H9 (cell line): ENCODE measurements at regions not wholly inside any gene's neighbourhood (a gene's known extent, or its start where the extent isn't known, plus 50 kb on each side); places are given as distances from the start of the nearest gene placed in this dataset.

ENCODE experiments used
- DNase-seq: peaks from one replicate; pipeline ENCODE4 v3.0.0-alpha.2; 2017
- H2AFZ ChIP-seq: one replicate; pipeline ENCODE4 v1.6.1; 2013; ENCODE audit warnings: mild to moderate bottlenecking, low read length, control low read depth, moderate library complexity
- H2AK5ac ChIP-seq: 2 replicates; pipeline ENCODE4 v1.6.1; 2013; ENCODE audit warnings: low read length, control low read depth, mixed read lengths; ENCODE audit not compliant: insufficient read length
- H2BK120ac ChIP-seq: one replicate; pipeline ENCODE4 v1.6.1; 2013; ENCODE audit warnings: low read depth, mild to moderate bottlenecking, low read length, control low read depth, inconsistent platforms; ENCODE audit not compliant: poor library complexity, severe bottlenecking
- H2BK12ac ChIP-seq: 2 replicates; pipeline ENCODE4 v1.6.1; 2013; ENCODE audit warnings: low read length, control low read depth, mixed read lengths, low read depth; ENCODE audit not compliant: insufficient read length
- H2BK15ac ChIP-seq: 2 replicates; pipeline ENCODE4 v1.6.1; 2013; ENCODE audit warnings: low read depth, low read length, control low read depth
- H2BK20ac ChIP-seq: one replicate; pipeline ENCODE4 v1.6.1; 2013; ENCODE audit warnings: low read depth, mild to moderate bottlenecking, low read length, control low read depth, inconsistent platforms; ENCODE audit not compliant: poor library complexity, severe bottlenecking
- H2BK5ac ChIP-seq: 2 replicates; pipeline ENCODE4 v1.6.1; 2013; ENCODE audit warnings: low read length, control low read depth, mixed read lengths; ENCODE audit not compliant: insufficient read length
- H3K14ac ChIP-seq: 2 replicates; pipeline ENCODE4 v1.6.1; 2013; ENCODE audit warnings: low read length, control low read depth; ENCODE audit not compliant: insufficient read depth
- H3K18ac ChIP-seq: 2 replicates; pipeline ENCODE4 v1.6.1; 2013; ENCODE audit warnings: low read depth, mild to moderate bottlenecking, mixed read lengths, low read length, control low read depth; ENCODE audit not compliant: insufficient read length
- H3K23ac ChIP-seq: 2 replicates; pipeline ENCODE4 v1.6.1; 2013; ENCODE audit warnings: low read length, control low read depth, mixed read lengths, low read depth; ENCODE audit not compliant: insufficient read length
- H3K23me2 ChIP-seq: 2 replicates; pipeline ENCODE4 v1.6.1; 2013; ENCODE audit warnings: low read depth, mild to moderate bottlenecking, mixed read lengths, low read length, control low read depth; ENCODE audit not compliant: insufficient read length, poor library complexity, severe bottlenecking
- H3K27ac ChIP-seq: 2 replicates; pipeline ENCODE4 v1.5.1; 2013; ENCODE audit warnings: low read length, control low read depth, mixed read lengths, low read depth; ENCODE audit not compliant: insufficient read length
- H3K27me3 ChIP-seq: 2 replicates; pipeline ENCODE4 v1.6.1; 2013; ENCODE audit warnings: low read length, control low read depth, inconsistent platforms; ENCODE audit not compliant: insufficient read depth
- H3K4ac ChIP-seq: 2 replicates; pipeline ENCODE4 v1.6.1; 2013; ENCODE audit warnings: low read depth, mild to moderate bottlenecking, control low read depth, inconsistent platforms, low read length, moderate library complexity
- H3K4me1 ChIP-seq: 2 replicates; pipeline ENCODE4 v1.6.1; 2013; ENCODE audit warnings: low read length, control low read depth, inconsistent platforms; ENCODE audit not compliant: insufficient read depth
- H3K4me2 ChIP-seq: 2 replicates; pipeline ENCODE4 v1.6.1; 2013; ENCODE audit warnings: low read length, control low read depth, mixed read lengths; ENCODE audit not compliant: insufficient read length, insufficient read depth
- H3K56ac ChIP-seq: 2 replicates; pipeline ENCODE4 v1.6.1; 2013; ENCODE audit warnings: low read depth, mild to moderate bottlenecking, mixed read lengths, low read length, control low read depth; ENCODE audit not compliant: insufficient read length
- H3K79me1 ChIP-seq: 2 replicates; pipeline ENCODE4 v1.6.1; 2013; ENCODE audit warnings: low read depth, mild to moderate bottlenecking, moderate library complexity, low read length, control low read depth, inconsistent platforms; ENCODE audit not compliant: insufficient read depth, poor library complexity, severe bottlenecking
- H3K79me2 ChIP-seq: 2 replicates; pipeline ENCODE4 v1.6.1; 2013; ENCODE audit warnings: low read length, control low read depth, inconsistent platforms; ENCODE audit not compliant: insufficient read depth
- H3K9ac ChIP-seq: 2 replicates; pipeline ENCODE4 v1.6.1; 2013; ENCODE audit warnings: low read length, control low read depth, mixed read lengths; ENCODE audit not compliant: insufficient read length; ENCODE audit errors: extremely low read depth
- H3K9me3 ChIP-seq: one replicate; pipeline ENCODE4 v1.6.1; 2013; ENCODE audit warnings: low read depth, low read length, inconsistent platforms; ENCODE audit not compliant: control insufficient read depth
- H3T11ph ChIP-seq: one replicate; pipeline ENCODE4 v1.6.1; 2013; ENCODE audit warnings: mild to moderate bottlenecking, low read length, control low read depth, inconsistent platforms
- H4K20me1 ChIP-seq: one replicate; pipeline ENCODE4 v1.6.1; 2013; ENCODE audit not compliant: control insufficient read depth, insufficient read length, insufficient read depth
- H4K5ac ChIP-seq: 2 replicates; pipeline ENCODE4 v1.6.1; 2013; ENCODE audit warnings: low read depth, mild to moderate bottlenecking, mixed read lengths, low read length, control low read depth; ENCODE audit not compliant: insufficient read length
- H4K8ac ChIP-seq: replicated peaks from 2 replicates; pipeline ENCODE4 v1.6.1; 2013; ENCODE audit warnings: low read length, control low read depth, mixed read lengths, low read depth; ENCODE audit not compliant: insufficient read length
- H4K91ac ChIP-seq: 2 replicates; pipeline ENCODE4 v1.6.1; 2013; ENCODE audit warnings: low read depth, mild to moderate bottlenecking, moderate library complexity, mixed read lengths, low read length, control low read depth; ENCODE audit not compliant: insufficient read length
- H3K27ac Mint-ChIP-seq, 3 experiments: 2 replicates in 2 of 3; 3 replicates in 1 of 3; pipeline ENCODE4 v1.8.0; 2020 to 2021; ENCODE audit warnings: mixed read lengths in 3 of 3, mild to moderate bottlenecking in 1 of 3, moderate library complexity in 1 of 3
- H3K27me3 Mint-ChIP-seq: 2 replicates; pipeline ENCODE4 v1.8.0; 2021; ENCODE audit warnings: low read depth, mild to moderate bottlenecking, moderate library complexity, mixed read lengths
- H3K36me3 Mint-ChIP-seq, 3 experiments: 2 replicates in 2 of 3; 3 replicates in 1 of 3; pipeline ENCODE4 v1.8.0; 2020 to 2021; ENCODE audit warnings: low read depth in 3 of 3, mixed read lengths in 3 of 3; ENCODE audit not compliant: insufficient read depth in 1 of 3
- H3K4me1 Mint-ChIP-seq, 2 experiments: 2 replicates each; pipeline ENCODE4 v1.8.0; 2020; ENCODE audit warnings: mixed read lengths in 2 of 2
- H3K4me3 Mint-ChIP-seq, 2 experiments: 2 replicates in 1 of 2; 3 replicates in 1 of 2; pipeline ENCODE4 v1.8.0; 2020 to 2021; ENCODE audit warnings: mild to moderate bottlenecking in 2 of 2, mixed read lengths in 2 of 2, moderate library complexity in 1 of 2
- H3K9me3 Mint-ChIP-seq, 2 experiments: 2 replicates in 1 of 2; 3 replicates in 1 of 2; pipeline ENCODE4 v1.8.0; 2020; ENCODE audit warnings: mild to moderate bottlenecking in 2 of 2, mixed read lengths in 2 of 2, moderate library complexity in 1 of 2
- CTCF ChIP-seq: fragments of 200-600 bp; sonication (generic); conservative IDR thresholded peaks from 3 replicates; pipeline ENCODE4 v1.8.0; 2021; ENCODE audit warnings: antibody characterized with exemption, mild to moderate bottlenecking
- WGBS: extraction: QIAGEN DNeasy Blood & Tissue Kit; methylation state at CpG from one replicate; pipeline ENCODE4 v1.1.7; 2013; ENCODE audit warnings: missing lambda C conversion rate, low lambda C conversion rate, mixed read lengths; ENCODE audit not compliant: insufficient read length; ENCODE audit errors: extremely low coverage; 5-methylcytosine and 5-hydroxymethylcytosine counted together

- no peak for DNase-seq
- no peak overlapping the region for H2AK5ac ChIP-seq
- no peaks in the 10 kb centered on the region for H3K4me1 ChIP-seq
- H3K27ac ChIP-seq: no peak overlapping the region
- no peak overlapping the region for H3K14ac ChIP-seq
- no peaks in the 10 kb centered on the region for H3K27me3 ChIP-seq
- no peak overlapping the region for H3K18ac ChIP-seq
- no peaks in the 10 kb centered on the region for H3K79me1 ChIP-seq
- no CpG with 5 or more reads among the region's 4 CpGs for WGBS
- peaks cover 0 to 3% of the 10 kb centered on the region in 2 experiments; a peak in 1 of 5 replicates for H3K9me3 Mint-ChIP-seq
- H2BK12ac ChIP-seq: no peak overlapping the region
- H3K4ac ChIP-seq: no peak overlapping the region
- H3K79me2 ChIP-seq: no peaks in the 10 kb centered on the region
- H3K23ac ChIP-seq: no peak overlapping the region
- no peak overlapping the region for H3K9ac ChIP-seq
- no peak overlapping the region for H2BK5ac ChIP-seq
- no peak overlapping the region for H2BK15ac ChIP-seq
- H3K27me3 Mint-ChIP-seq: no peaks in the 10 kb centered on the region
- TF ChIP-seq CTCF: no peak
- H2AFZ ChIP-seq: no peak overlapping the region
- no peak overlapping the region for H3K4me3 Mint-ChIP-seq
- no peaks in the 10 kb centered on the region for H4K20me1 ChIP-seq
- no peak overlapping the region for H2BK120ac ChIP-seq
- H3K56ac ChIP-seq: no peak overlapping the region
- H4K5ac ChIP-seq: no peak overlapping the region
- no peaks in the 10 kb centered on the region for H3K9me3 ChIP-seq
- no peaks in the 10 kb centered on the region for H3K23me2 ChIP-seq
- H3K36me3 Mint-ChIP-seq: peaks cover 0 to 4% (median 0%) of the 10 kb centered on the region in 3 experiments; a peak in 1 of 7 replicates
- no peak overlapping the region for H3T11ph ChIP-seq
- H4K8ac ChIP-seq: no peak overlapping the region
- H4K91ac ChIP-seq: no peak overlapping the region
- no peak overlapping the region for H3K4me2 ChIP-seq
- no peak overlapping the region for H3K27ac Mint-ChIP-seq
- H3K4me1 Mint-ChIP-seq: no peaks in the 10 kb centered on the region
- H2BK20ac ChIP-seq: no peak overlapping the region
Measured at GRCh38 chr14:26849514-26849913, 251.7 kb upstream of the NOVA1 start.
